ENCODE measurements at regions not wholly inside any gene's neighbourhood (a gene's known extent, or its start where the extent isn't known, plus 50 kb on each side); places are given as distances from the start of the nearest gene placed in this dataset.

GRCh38 chr16:54412037-54412436, 125.5 kb upstream of the IRX3 start:
- intact Hi-C loops (cut with DNase I): no loop called here
- Histone ChIP-seq H3K27me3 (no peaks in the 10 kb centered on the region), H3K36me3 (no peaks in the 10 kb centered on the region), H3K9me3 (no peaks in the 10 kb centered on the region), H3K27ac (no peak overlapping the region), H3K4me3 (no peak overlapping the region), H3K4me1 (no peaks in the 10 kb centered on the region)
- TF ChIP-seq, protein P1, sequence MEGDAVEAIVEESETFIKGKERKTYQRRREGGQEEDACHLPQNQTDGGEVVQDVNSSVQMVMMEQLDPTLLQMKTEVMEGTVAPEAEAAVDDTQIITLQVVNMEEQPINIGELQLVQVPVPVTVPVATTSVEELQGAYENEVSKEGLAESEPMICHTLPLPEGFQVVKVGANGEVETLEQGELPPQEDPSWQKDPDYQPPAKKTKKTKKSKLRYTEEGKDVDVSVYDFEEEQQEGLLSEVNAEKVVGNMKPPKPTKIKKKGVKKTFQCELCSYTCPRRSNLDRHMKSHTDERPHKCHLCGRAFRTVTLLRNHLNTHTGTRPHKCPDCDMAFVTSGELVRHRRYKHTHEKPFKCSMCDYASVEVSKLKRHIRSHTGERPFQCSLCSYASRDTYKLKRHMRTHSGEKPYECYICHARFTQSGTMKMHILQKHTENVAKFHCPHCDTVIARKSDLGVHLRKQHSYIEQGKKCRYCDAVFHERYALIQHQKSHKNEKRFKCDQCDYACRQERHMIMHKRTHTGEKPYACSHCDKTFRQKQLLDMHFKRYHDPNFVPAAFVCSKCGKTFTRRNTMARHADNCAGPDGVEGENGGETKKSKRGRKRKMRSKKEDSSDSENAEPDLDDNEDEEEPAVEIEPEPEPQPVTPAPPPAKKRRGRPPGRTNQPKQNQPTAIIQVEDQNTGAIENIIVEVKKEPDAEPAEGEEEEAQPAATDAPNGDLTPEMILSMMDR (IDR thresholded peaks at IDR 0.05): no peak
- no peak for DNase-seq (ENCODE audit: low spot score in 2 of 2)

DNA sequence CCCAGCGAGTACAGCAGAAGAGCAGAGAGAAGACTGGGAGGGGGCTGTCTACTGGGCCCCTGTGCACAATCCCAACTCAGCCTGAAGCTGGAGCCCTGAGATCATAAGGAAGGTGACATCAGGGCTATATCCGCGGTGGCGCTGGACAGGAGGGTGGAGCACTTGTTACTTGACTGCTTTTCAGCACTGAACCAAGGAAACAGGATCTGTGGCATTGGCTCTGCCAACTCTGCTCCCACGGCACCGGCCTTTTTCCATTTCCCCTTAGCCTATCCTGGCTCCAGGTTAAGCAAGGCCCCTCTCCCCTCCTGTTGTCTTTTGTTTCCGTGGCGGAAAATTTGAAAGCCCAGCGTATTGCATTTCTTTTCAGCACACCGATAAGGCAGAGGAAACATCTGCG, 125.0 kb upstream of the IRX3 start:
- Histone ChIP-seq H3K27ac (no peak overlapping the region), H3K9me3 (no peaks in the 10 kb centered on the region), H3K4me3 (no peak overlapping the region), H3K27me3 (no peaks in the 10 kb centered on the region), H3K36me3 (no peaks in the 10 kb centered on the region), H3K4me1 (no peaks in the 10 kb centered on the region)
- TF ChIP-seq, protein P1 (IDR thresholded peaks at IDR 0.05): no peak
- DNase-seq (ENCODE audit: low spot score in 2 of 2): no peak
- intact Hi-C loops (cut with DNase I): no loop called here

DNA sequence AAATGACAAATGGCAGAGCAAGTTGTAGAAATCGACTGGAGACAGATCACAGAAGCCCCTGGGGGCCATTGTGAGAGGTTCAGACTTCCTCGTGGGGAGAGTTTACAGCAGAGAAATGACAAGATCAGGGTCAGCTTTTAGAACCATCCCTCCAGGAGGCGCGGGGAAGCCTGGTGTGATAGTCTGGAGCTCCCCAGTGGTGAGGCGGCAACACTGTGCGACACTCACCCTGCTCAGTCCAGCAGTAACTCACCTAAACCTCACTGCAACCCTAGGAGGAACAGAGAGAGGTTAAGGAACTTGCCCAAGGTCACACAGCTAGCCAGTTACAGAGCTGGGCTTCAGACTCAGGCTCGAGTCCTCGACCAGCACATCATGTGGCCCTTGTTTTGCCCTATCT, 123.4 kb upstream of the IRX3 start:
- Histone ChIP-seq H3K4me3 (no peak overlapping the region), H3K27me3 (no peaks in the 10 kb centered on the region), H3K4me1 (no peaks in the 10 kb centered on the region), H3K9me3 (no peaks in the 10 kb centered on the region), H3K36me3 (no peaks in the 10 kb centered on the region), H3K27ac (no peak overlapping the region)
- DNase-seq (ENCODE audit: low spot score in 2 of 2): no peak
- intact Hi-C loops (cut with DNase I): no loop called here
- TF ChIP-seq, protein P1 (IDR thresholded peaks at IDR 0.05): no peak

- no peak overlapping the region for H3K27ac ChIP-seq
- no peak overlapping the region for H3K4me3 ChIP-seq
- no peak for DNase-seq (ENCODE audit: low spot score in 2 of 2)
- H3K9me3 ChIP-seq: no peaks in the 10 kb centered on the region
- no peaks in the 10 kb centered on the region for H3K4me1 ChIP-seq
- no peaks in the 10 kb centered on the region for H3K27me3 ChIP-seq
- no peaks in the 10 kb centered on the region for H3K36me3 ChIP-seq
- intact Hi-C loops (cut with DNase I): no loop called here
- TF ChIP-seq, protein P1 (IDR thresholded peaks at IDR 0.05): no peak
Observed at GRCh38 chr16:54407596-54407995, 121.0 kb upstream of the IRX3 start.

DNA sequence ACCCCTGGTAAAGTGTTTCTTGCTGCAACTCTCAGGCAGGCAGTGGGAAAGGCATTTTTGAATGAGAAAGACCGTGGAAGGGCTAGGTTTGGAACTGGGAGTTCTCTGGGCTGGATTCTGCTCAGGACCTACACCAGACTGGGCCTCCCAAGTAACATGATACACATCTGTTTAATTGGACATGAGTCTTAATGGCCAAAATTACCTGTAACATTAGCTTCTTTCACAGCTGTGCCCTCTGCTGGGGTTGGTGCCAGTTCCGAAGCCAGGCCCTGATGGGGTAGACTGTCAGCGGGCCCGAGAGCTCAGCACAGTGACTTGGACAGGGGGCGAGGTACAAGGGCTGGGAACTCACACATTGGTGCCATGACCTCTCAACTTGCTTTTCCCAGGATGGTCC, 118.9 kb upstream of the IRX3 start:
- no peaks in the 10 kb centered on the region for H3K4me1 ChIP-seq
- H3K9me3 ChIP-seq: no peaks in the 10 kb centered on the region
- intact Hi-C loops (cut with DNase I): no loop called here
- DNase-seq (ENCODE audit: low spot score in 2 of 2): no peak
- H3K36me3 ChIP-seq: no peaks in the 10 kb centered on the region
- no peak overlapping the region for H3K27ac ChIP-seq
- H3K4me3 ChIP-seq: no peak overlapping the region
- TF ChIP-seq, protein P1 (IDR thresholded peaks at IDR 0.05): no peak
- H3K27me3 ChIP-seq: no peaks in the 10 kb centered on the region

GRCh38 chr16:54403580-54403979, 117.0 kb upstream of the IRX3 start:
- intact Hi-C loops (cut with DNase I): no loop called here
- H3K27ac ChIP-seq: no peak overlapping the region
- H3K27me3 ChIP-seq: no peaks in the 10 kb centered on the region
- no peak for DNase-seq (ENCODE audit: low spot score in 2 of 2)
- H3K9me3 ChIP-seq: no peaks in the 10 kb centered on the region
- TF ChIP-seq, protein P1 (IDR thresholded peaks at IDR 0.05): no peak
- no peak overlapping the region for H3K4me3 ChIP-seq
- no peaks in the 10 kb centered on the region for H3K4me1 ChIP-seq
- no peaks in the 10 kb centered on the region for H3K36me3 ChIP-seq
